ENCODE measurements at regions not wholly inside any gene's neighbourhood (a gene's known extent, or its start where the extent isn't known, plus 50 kb on each side); places are given as distances from the start of the nearest gene placed in this dataset.
"Not testable (repeated sequence)": the region's sequence is repeated elsewhere in the genome, so short reads cannot be mapped to it uniquely, and the experiment has no call there.

DNA sequence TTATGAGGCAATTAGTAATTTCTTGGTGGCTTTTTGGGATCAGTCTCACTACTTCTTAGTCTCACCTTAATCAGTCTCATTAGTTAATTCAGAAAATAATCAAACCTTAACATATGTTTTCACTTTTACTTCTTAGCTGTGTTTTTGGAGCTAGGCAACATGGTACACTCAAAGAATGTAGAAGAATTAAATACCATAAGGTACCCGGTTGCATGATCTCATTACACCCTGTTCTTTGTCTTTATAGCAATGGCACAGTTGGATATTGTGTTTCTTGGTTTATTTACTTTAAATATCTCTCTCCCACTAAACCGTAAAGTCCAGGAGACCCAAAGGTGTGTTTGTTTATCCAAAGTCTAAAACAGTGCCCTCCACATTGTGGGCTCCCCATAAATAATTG is 132.3 kb downstream of the TNFSF18 start:
- DNase-seq (ENCODE audit: low read depth) = no peak

DNA sequence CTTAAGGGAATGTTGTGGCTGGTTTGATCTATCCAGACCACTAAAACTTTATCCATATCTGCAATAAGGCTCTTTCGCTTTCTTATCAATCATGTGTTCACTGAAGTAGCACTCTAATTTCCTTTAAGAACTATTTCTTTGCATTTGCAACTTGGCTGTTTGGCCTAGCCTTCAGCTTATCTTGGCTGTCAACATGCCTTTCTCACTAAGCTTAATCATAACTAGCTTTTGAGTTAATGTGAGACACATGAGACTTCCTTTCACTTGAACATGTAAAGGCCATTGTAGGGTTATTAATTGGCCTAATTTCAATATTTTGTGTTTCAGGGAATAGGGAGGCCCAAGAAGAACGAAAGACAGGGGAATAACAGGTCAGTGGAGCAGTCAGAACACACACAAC is 124.7 kb downstream of the TNFSF18 start:
- no peak for DNase-seq (ENCODE audit: low read depth)

DNA sequence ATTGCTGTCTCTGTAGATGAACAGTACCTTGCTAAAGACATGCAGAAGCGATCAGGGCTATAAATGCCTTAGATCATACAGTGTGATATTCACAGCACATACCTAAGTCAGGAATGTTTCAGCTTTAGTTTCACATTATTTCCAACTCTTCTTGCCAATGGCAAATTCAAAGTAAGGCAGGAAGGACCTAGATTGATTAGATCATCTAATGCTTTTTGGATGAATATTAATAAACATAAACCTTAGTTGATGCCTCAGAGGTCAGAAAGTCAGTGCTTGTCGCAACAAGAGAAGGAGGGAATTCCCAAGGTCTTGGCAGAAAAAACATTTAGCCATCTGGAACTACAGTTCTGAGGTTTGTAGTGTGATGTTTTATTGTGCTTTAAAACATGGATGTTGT is 122.3 kb downstream of the TNFSF18 start:
- peak; percentile 48 for DNase-seq (ENCODE audit: low read depth)

DNA sequence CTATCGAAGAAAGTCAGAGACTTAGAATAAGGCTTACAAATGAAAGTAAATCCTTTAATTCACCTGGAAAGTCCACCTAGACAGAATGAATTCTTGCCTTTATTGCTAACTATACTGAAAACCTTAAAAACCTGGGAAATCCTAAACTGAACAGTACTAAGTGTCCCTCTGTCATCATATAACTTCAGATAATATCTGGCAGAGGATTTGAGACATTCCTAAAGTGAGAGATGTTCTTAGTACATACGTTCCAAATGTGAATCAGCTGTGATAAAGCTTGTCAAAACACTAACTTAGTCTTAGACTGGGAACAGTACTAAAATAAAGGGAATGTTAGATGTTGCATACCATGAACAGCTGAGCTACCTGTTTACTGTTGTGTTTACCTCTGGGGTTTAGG is 121.7 kb downstream of the TNFSF18 start:
- DNase-seq (ENCODE audit: low read depth) = peak; percentile 55

DNA sequence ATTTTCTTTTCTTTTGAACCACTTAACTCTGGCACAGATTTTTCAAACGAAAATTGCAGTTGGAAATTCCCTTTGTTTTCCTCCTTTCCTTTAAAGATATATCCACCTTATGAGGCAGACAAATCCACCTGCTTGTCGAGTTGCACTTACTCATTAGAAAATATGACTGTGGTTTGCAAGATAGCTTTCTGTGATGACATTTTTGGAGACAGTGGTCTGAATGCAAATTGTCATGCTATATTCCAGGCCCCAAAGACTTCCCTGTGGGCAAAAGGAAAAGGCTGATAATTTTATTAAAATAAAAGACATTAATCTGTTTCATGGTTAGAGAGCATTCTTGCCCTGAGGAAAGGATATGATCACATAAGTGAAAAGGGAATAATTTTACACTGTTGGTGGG is 120.6 kb downstream of the TNFSF18 start:
- DNase-seq (ENCODE audit: low read depth) = no peak

DNA sequence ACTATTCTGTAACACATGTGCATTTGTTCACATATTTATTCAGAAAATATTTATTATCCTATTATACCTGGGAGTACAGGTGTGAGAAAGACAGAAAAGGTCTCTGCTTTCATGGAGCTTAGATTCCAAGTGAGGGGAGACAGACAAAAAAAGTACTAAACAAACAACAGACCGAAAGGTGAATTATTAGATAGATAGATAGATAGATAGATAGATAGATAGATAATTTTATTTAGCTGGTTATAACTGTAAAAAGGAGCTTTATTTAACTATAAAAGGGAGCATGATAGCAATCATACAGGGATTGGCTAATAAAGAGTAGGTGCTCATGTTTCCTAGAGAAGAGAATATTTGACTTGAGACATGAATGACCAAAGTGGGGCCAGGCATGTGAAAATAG is 119.4 kb downstream of the TNFSF18 start:
- DNase-seq (ENCODE audit: low read depth) = no peak

DNA sequence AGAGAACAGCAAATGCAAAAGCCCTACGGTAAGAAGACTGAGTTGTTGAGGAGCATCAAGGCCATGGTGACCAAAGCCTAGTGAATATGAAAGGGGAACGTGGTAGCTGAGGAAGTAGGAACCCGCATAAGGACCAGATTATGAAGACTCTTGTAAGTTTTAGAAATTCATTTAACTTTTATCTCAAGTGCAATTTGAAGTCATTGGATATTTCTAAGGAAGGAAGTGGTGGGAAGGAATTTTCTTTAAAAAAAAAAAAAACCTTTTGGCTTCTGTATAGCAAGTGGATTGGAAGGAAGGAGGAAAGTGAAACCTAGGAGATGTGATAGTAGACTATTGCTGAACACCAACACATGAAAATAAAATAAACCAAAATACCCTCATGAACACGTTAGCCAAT is 119.0 kb downstream of the TNFSF18 start:
- no peak for DNase-seq (ENCODE audit: low read depth)

DNA sequence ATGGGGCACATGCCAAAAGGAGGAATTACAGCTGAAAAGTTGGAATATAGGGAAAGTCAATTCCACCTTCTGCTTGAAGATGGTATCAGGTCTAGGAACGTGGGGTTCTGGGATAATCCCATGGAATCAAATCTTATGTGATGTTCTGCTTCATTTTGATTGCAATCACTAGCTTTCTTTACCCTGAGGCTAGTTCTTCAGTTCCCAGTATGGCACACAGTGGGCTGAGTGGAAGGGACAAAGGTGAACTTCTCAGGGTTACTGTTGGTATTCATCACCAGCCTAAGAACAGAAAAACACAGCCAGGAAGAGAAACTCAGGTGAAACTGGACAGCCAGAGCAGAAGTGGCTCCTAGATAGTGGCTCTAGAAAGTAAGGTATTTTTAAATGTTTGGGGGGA is 117.8 kb downstream of the TNFSF18 start:
- DNase-seq (ENCODE audit: low read depth) = no peak

DNA sequence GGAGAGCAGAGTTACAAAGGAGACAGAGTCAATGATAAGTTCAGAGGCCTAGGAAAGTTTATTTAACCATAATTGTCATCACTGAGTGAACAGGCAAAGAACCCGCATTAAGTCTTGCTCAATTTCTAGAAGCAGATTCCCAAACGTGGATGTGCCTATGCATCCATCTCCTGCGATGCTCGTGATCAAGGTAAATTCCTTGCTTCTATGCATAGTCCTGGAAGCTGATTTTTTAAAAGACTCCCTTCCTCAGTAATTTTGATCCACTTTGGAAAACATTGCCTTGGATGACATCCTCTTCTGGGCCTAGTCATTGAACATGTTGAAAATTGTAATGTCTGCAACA is 116.4 kb downstream of the TNFSF18 start:
- no peak for DNase-seq (ENCODE audit: low read depth)

DNA sequence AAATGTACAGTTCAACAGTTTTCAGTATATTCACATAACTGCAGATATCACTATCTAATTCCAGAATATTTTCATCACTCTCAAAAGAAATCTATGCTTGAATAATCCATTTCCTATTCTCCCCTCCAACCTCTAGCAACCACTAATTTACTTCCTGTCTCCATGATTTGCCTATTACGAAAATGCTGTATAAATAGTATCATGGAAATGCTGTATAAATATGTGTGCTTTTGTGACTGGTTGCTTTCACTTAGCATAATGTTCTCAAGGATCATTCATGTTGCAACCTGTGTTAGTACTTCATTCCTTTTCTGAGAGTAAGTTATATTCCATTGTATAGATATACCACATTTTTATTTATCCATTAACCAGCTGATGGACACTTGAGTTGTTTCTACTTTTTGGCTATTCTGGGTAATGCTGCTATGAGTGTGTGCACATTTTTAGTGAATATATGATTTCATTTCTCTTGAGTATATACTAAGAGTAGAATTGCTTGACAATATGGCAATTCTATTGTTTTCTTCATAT is 115.6 kb downstream of the TNFSF18 start:
- DNase-seq (ENCODE audit: low read depth) = no peak

DNA sequence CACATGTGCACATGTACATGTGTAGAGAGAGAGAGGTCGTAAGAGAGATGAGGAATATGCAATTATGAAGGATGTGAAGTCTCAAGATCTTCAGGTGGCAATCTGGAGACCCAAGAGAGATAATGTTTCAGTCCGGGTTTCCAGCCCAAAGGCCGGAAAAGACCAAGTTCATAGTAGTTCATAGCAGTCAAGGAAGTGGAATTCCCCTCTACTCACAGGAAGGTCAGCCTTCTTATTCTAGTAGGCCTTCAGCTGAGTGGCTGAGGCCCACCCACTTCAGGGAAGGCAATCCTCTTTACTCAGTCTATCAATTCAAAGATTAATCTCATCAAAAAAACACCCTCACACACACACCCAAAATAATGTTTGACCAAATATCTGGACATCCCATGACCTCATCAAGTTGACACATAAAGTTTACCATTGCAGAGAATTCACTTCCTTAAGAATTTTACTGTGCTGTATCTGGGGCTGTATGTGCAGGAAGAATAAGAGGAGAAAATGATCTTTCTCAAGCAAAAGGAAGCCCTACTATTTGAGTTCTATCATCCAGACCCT is 114.6 kb downstream of the TNFSF18 start:
- no peak for DNase-seq (ENCODE audit: low read depth)

DNA sequence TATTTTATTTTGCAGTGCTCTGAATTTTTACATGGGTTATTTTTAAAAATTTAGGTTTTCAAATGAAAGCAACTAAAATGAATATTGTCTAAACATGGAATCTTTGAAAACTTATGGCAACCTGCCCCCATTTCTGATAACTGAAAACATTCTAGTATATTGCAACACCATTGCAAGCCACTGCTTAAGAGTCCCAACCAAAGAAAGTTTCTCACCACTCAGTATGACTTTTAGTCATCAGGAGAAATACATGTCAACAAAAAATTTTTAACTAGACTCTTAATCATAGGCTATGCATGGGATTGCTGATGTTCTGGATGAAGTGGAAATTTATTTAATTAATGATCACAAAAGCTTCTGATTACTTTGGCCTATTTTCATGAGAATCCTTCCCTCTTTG is 112.1 kb downstream of the TNFSF18 start:
- DNase-seq (ENCODE audit: low read depth) = peak; percentile 78

DNA sequence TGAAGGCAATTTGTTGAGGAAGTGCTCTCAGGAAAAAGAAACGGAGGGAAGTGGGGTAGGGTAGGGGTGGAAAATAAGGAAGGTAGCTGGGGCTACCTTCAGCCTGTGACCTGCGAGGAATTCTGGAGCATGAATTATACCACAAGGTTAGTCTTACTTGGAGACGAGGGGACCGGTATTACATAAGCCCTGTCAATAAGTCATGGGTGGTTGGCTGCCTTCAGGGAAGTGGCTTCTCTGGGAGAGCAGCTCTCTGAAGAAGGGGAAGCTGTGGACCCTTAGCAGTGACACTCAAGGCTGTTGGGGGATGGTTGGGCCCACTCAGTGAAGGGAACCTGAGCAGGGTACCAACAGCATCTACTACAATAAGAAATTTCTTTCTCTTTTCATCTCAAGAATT is 111.3 kb downstream of the TNFSF18 start:
- no peak for DNase-seq (ENCODE audit: low read depth)

DNA sequence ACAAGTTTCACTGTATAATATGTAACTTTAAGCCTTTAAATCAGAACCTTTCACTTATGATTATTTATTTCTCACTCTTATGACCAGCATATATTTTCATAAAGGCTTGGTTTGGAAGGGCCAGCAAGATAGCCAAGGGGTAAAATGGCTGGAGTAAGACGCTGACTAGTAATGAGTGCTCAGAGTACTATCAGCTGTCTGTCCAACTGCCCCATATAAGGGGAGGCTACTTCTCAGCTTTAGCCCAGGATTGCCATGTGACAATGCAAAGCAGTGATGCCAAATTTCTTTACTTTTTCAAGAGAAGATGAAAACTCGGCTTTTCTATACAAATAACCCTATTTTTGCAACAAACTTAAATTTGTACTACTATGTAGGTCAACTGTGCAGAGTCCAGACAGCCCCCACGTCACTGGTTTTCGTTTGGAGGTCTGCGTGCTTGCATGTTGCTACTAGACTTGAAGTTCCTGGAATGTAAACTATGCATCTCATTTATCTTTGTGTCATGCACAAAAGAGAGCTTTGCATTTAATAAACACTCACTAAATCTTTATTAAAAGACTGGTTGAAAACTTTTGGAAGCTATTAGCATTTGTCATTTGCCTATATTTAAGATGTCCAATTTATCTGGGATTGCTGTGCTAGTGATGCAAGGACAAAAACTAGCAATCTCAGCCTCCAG is 110.4 kb downstream of the TNFSF18 start:
- peak; percentile 85 for DNase-seq (ENCODE audit: low read depth)

DNA sequence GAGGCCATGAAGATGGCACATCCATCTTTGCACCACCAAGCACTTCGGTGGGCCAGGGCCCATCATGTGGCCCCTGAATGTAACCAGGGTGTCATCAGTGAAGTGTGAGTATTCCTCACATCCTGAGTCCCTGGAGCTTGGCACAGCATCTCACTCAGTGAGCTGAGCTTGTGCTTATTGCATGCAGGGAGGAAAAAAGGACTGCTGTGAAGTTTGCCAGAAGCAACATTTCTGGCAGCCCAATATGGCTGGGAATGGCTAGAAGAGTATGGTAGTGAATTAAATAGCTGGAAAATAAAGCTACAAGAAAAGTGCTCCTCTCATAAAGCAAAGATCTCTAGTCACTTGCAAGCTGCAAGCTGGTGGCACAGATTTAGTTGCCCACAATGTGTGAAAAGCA is 109.3 kb downstream of the TNFSF18 start:
- DNase-seq (ENCODE audit: low read depth) = no peak

DNA sequence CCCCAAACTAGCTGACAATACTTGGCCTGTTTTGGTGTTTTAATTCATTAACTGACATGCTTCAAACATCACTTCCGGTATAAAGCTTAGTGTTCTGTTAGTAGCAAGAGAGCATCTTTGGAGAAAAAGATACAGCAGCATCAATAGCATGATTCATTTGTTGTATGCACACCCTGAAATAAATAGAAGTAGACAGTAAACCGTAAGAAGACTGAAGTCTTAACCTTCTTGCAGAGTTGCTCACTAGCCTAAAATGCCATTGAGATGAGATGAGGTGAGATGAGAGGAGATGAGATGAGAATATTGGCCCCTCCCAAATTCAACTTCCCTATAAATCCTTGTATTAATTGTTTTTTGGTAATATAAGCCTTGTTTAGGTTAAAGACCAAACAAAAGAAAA is 108.8 kb downstream of the TNFSF18 start:
- no peak for DNase-seq (ENCODE audit: low read depth)

DNA sequence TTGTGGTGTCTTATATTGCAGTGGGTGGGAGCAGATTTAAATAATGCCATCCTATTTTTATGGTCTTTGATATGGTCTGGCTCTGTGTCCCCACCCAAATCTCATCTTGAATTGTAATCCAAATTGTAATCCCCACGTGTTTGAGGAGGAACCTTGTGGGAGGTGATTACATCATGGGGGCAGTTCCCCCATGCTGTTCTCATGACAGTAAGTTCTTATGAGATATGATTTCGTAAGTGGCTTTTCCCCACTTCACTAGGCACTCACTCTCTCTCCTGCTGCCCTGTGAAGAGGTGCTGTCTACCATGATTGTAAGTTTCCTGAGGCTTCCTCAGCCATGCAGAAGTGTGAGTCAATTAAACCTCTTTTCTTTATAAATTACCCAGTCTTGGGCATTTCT is 107.6 kb downstream of the TNFSF18 start:
- DNase-seq (ENCODE audit: low read depth) = not testable (repeated sequence)

DNA sequence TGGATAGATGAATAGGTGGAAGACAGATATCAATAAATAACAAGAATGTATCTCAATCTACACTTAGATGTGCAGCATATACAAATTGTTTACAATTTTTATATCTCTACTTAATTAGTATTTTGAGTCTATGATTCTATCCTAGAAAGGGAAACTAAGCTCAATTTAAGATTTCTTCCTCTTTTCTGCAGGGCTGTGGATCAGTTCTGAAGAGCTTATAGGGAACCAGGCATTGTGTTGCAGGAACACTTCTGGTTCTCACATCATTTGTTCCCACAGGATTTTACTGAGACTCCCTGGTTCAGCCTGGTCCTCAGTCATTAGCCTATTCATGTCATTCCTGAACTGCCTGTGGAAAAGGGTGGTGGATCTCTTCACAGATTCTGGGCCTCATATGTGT is 105.8 kb downstream of the TNFSF18 start:
- no peak for DNase-seq (ENCODE audit: low read depth)

DNA sequence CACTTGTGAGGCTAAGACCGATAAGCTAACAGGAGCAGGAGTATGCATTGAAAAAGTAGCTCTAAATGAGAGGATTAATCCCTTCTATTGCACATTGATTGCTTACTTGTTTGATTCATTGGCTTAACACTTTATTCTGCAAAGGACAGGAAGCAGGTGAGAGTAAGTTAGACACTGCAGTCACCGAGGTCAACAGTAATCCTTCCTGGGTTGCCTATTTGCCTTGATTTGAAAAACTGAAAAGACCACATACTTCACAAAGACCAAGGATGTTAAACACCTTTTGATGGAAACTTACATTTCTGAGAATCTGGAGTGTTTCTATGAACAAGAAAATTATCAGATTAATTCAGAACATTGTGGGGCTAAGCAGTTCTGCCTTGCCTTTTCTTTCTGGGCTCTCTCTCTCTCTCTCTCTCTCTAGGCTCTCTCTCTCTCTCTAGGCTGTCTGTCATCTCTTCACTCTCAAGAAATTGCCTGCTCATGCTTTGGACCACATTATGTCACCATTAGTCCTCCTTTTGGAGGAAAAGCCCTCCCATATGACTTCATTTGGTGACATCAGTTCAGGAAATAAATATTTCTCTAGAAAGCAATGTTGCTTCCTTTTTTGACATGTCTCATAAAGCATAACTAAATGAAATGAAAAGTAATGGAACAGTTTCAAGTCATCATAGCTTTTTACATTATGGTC is 103.8 kb downstream of the TNFSF18 start:
- no peak for DNase-seq (ENCODE audit: low read depth)

DNA sequence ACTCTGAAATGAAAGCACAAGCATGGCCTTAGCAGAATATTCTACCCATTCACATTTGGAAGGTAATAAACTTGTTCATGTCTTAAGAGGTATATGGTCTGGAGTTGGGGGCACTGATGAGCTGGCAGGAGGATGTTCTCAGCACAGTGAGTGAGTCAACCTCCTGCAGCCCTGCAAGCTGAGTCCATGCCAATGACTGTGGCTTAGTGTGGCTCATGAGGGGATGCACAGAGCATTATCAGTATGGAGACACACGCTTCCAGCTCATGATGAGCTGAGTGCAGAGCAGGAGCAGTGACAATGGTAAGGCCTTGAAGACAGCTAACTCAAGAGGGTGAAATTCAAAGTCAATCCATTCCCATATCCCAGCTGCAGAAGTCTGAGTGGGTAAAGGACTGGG is 102.3 kb downstream of the TNFSF18 start:
- peak; percentile 86 for DNase-seq (ENCODE audit: low read depth)

DNA sequence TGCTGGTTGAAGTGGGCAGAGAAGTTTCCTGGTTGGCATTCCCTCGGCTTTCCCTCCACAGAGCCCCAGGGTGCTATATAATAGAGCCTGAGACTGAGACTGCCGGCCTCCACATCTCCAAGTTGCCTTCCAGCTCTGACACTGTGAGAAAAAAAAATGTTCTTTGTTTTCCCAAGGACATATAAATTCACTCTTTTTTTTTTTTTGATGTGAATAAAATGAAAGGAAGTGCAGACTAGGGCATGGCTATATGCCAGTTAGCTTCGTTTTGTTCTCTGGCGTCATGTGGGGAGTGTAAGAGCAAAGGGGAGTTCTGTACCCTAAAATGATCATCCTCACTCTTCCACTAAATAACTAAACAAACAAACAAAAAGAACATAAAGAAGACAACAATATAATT is 101.6 kb downstream of the TNFSF18 start:
- no peak for DNase-seq (ENCODE audit: low read depth)

DNA sequence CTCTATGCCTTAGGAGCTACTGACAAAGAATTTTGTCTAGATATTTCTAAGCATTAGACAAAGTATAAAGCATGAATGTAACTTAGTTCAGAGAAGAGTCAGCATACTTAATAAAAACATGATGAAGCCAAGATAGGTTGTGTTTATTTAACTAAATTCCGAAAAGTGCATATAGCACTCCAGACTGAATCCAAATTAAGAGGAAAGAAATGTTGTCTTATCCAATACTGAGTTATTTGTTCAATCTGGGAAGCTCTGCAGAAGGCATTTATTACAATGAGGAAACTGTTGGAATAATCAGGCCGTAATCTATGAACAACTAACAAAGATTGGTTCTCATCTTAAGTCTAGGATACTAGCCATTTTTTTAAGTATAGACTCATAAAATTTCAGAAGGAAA is 100.2 kb downstream of the TNFSF18 start:
- DNase-seq (ENCODE audit: low read depth) = no peak

DNA sequence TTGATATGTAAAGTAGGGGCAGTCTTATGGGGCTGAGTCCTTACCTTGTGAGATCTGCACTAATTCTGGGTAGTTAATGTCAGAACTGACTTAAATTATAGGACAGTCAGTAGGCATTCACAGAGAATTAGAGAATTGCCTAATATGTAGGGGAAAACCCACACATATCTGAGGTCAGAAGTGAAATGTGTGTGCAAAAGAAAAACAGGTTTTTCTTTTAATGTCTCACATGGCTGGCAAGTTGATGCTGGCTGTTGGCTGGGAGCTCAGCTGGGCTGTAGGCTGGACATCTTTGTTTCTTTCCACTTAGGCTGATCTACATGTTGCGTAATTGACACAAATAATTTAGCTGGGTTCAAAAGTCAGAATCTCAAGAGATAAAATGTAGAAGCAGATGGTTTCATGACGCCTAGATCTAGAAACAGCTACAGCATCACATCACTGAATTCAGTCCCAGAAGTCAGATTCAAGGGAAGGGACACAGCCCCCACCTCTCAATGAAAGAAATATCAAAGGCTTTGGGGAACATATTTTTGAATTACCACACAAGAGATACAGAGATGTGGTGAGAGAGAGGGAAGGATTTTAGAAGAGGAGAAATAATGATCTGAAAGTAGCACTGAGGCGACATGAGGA is 98.9 kb downstream of the TNFSF18 start:
- DNase-seq (ENCODE audit: low read depth) = peak; percentile 97
